Prostate gland (tissue), 2 donors: ENCODE measurements at regions not wholly inside any gene's neighbourhood (a gene's known extent, or its start where the extent isn't known, plus 50 kb on each side); places are given as distances from the start of the nearest gene placed in this dataset.

ENCODE experiments used
- CTCF ChIP-seq, 4 experiments: fragments of 200-600 bp in 2 of 4; fragments of 450-650 bp in 2 of 4; sonication (generic) in 2 of 4; IDR thresholded peaks; 1 replicate in 3 of 4; 2 replicates in 1 of 4; pipeline ENCODE4 v1.5.1; 2016 to 2019; ENCODE audit warnings: antibody characterized with exemption in 4 of 4, mild to moderate bottlenecking in 2 of 4, moderate library complexity in 2 of 4
- POLR2A ChIP-seq: fragments of 450-650 bp; IDR thresholded peaks from one replicate; pipeline ENCODE4 v1.6.1; 2016; ENCODE audit warnings: antibody characterized with exemption, mild to moderate bottlenecking
- POLR2AphosphoS5 ChIP-seq: sonication (generic); formaldehyde crosslinking; IDR thresholded peaks from one replicate; pipeline ENCODE4 v1.6.1; 2017; ENCODE audit warnings: antibody characterized with exemption

GRCh38 chr4:24091639-24092233, 201.9 kb upstream of the PPARGC1A start:
- TF ChIP-seq POLR2A (no peak), CTCF (IDR thresholded peaks at IDR 0.05) (no peak), POLR2AphosphoS5 (no peak)
